Spleen (tissue), 11 donors: ENCODE measurements at regions not wholly inside any gene's neighbourhood (a gene's known extent, or its start where the extent isn't known, plus 50 kb on each side); places are given as distances from the start of the nearest gene placed in this dataset.

Experiments used
- DNase-seq: peaks from one replicate; pipeline ENCODE4 v3.0.0-alpha.2; 2020
- H3K27ac ChIP-seq, 8 donors: fragments of 200-600 bp; sonication (generic) in 7 of 8; 1 replicate in 4 of 8; 2 replicates in 4 of 8; pipeline versions ENCODE4 v1.5.0 to v1.8.0; 2016 to 2021; ENCODE audit warnings: inconsistent platforms in 4 of 8, mild to moderate bottlenecking in 4 of 8, moderate library complexity in 1 of 8
- H3K27me3 ChIP-seq, 7 donors: fragments of 200-600 bp; sonication (generic) in 6 of 7; replicated peaks in 1 of 7; 1 replicate in 4 of 7; 2 replicates in 3 of 7; pipeline versions ENCODE4 v1.5.0 to v1.8.0; 2016 to 2021; ENCODE audit warnings: inconsistent platforms in 3 of 7, mild to moderate bottlenecking in 1 of 7
- H3K36me3 ChIP-seq, 6 donors: fragments of 200-600 bp; sonication (generic) in 5 of 6; 1 replicate in 4 of 6; 2 replicates in 2 of 6; pipeline versions ENCODE4 v1.5.0 to v1.8.0; 2016 to 2021; ENCODE audit warnings: inconsistent platforms in 2 of 6
- H3K4me1 ChIP-seq, 6 donors: fragments of 200-600 bp; sonication (generic) in 5 of 6; 1 replicate in 3 of 6; 2 replicates in 3 of 6; pipeline versions ENCODE4 v1.5.0 to v1.8.0; 2016 to 2021; ENCODE audit warnings: inconsistent platforms in 3 of 6
- H3K4me3 ChIP-seq, 8 donors: fragments of 200-600 bp; sonication (generic) in 7 of 8; 1 replicate in 4 of 8; 2 replicates in 4 of 8; pipeline versions ENCODE4 v1.5.0 to v1.8.0; 2016 to 2021; ENCODE audit warnings: inconsistent platforms in 4 of 8, mild to moderate bottlenecking in 4 of 8, moderate library complexity in 2 of 8
- H3K9me3 ChIP-seq, 8 donors: fragments of 200-600 bp; sonication (generic) in 7 of 8; 1 replicate in 4 of 8; 2 replicates in 4 of 8; pipeline versions ENCODE4 v1.5.0 to v1.8.0; 2016 to 2021; ENCODE audit warnings: inconsistent platforms in 4 of 8
- POLR2A ChIP-seq, 3 donors: fragments of 450-650 bp; IDR thresholded peaks; one replicate each; pipeline ENCODE4 v1.5.1; 2017; ENCODE audit warnings: antibody characterized with exemption in 3 of 3, mild to moderate bottlenecking in 1 of 3
- POLR2AphosphoS5 ChIP-seq, 3 donors: sonication (generic); formaldehyde crosslinking; IDR thresholded peaks; one replicate each; pipeline ENCODE4 v1.5.1; 2017; ENCODE audit warnings: antibody characterized with exemption in 3 of 3
- WGBS, 5 donors: extraction: QIAGEN DNeasy Blood & Tissue Kit in 3 of 5; methylation state at CpG; one replicate each; pipeline versions ENCODE4 v1.1.5 to v1.1.7; 2013 to 2018; 5-methylcytosine and 5-hydroxymethylcytosine counted together
- intact Hi-C: fragments of 100-400 bp; cut with DNase I; formaldehyde crosslinking; loops from one replicate; pipeline ENCODE4 v1.15.0; 2023; ENCODE audit warnings: low total_unique reads
- TF ChIP-seq, protein P1 (sequence below), 11 experiments: fragments of 200-600 bp in 7 of 11; fragments of 450-650 bp in 4 of 11; sonication (generic) in 4 of 11; IDR thresholded peaks in 8 of 11; conservative IDR thresholded peaks in 3 of 11; 1 replicate in 7 of 11; 2 replicates in 4 of 11; pipeline versions ENCODE4 v1.4.0 to v1.8.0; 2016 to 2021; ENCODE audit warnings: antibody characterized with exemption in 11 of 11, inconsistent platforms in 4 of 11, mild to moderate bottlenecking in 1 of 11
- donor health status: healthy with polysubstance abuse.
- donor health status: DM: no; HTN: no; CAD: no; lungs with moderate emphysema.
- donor health status: DM: no; HTN: no; CAD: no.
- donor health status: Bipolar disorder and iron deficiency.
- donor health status: healthy.
- donor health status: DM: no; HTN: no; CAD: no.
- donor health status: DM: yes; HTN: yes; CAD: no.

DNA sequence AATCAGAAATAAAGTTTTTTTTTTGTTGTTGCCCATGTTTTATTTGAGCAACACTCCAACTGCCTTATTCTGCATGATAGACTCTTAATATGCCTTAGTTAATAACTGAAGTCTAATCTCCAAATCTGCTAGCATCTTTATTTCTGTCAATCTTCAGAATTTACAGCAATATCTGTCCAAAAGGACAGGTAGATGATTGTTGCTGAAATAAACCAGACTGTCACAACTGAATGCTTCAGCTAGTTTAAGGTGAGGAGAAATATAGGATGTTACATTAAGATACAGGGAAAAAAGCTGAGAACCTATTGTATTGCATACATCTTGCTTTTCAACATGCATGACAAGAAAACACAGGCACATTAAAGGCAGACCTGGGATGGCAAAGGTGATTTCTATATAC, 204.3 kb downstream of the SLITRK1 start:
- no peaks in the 10 kb centered on the region for H3K27me3 ChIP-seq
- no peak overlapping the region for H3K27ac ChIP-seq
- H3K36me3 ChIP-seq = no peaks in the 10 kb centered on the region
- no peak for DNase-seq
- H3K4me3 ChIP-seq = no peak overlapping the region
- H3K4me1 ChIP-seq = no peaks in the 10 kb centered on the region
- intact Hi-C loops = no loop called here
- peaks cover 0 to 12% (median 0%) of the 10 kb centered on the region in 8 donors for H3K9me3 ChIP-seq
- TF ChIP-seq, protein P1, sequence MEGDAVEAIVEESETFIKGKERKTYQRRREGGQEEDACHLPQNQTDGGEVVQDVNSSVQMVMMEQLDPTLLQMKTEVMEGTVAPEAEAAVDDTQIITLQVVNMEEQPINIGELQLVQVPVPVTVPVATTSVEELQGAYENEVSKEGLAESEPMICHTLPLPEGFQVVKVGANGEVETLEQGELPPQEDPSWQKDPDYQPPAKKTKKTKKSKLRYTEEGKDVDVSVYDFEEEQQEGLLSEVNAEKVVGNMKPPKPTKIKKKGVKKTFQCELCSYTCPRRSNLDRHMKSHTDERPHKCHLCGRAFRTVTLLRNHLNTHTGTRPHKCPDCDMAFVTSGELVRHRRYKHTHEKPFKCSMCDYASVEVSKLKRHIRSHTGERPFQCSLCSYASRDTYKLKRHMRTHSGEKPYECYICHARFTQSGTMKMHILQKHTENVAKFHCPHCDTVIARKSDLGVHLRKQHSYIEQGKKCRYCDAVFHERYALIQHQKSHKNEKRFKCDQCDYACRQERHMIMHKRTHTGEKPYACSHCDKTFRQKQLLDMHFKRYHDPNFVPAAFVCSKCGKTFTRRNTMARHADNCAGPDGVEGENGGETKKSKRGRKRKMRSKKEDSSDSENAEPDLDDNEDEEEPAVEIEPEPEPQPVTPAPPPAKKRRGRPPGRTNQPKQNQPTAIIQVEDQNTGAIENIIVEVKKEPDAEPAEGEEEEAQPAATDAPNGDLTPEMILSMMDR (IDR thresholded peaks at IDR 0.05 in 8 of 11, conservative IDR thresholded peaks at IDR 0.05 in 3 of 11) = no peak
- TF ChIP-seq POLR2A (IDR thresholded peaks at IDR 0.05) (no peak), POLR2AphosphoS5 (IDR thresholded peaks at IDR 0.05) (no peak)

DNA sequence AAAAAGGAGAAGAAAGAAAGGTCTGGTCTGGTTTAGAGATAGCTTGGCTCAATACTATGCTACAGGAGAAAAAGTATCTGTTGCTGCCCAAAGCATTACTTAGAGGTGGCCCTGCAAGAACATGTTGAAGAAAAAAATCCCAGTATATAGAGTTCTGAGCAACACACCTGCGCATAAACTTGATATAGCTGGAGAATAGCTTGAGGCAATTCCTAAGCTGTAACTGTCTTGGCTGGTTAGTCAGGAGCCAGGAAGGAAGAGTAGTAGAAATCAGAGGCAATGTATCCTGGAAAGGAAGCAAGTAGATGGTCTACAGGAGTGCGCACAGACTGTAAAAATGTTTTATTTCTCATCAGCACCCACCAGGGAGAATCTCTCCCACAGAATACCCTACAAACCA, 209.7 kb downstream of the SLITRK1 start:
- H3K27ac ChIP-seq = no peak overlapping the region
- H3K4me1 ChIP-seq = no peaks in the 10 kb centered on the region
- 79 to 92% (median 88%) methylated on average over 2 of the region's 2 CpGs for WGBS, 5 donors
- no peak for DNase-seq
- H3K36me3 ChIP-seq = no peaks in the 10 kb centered on the region
- intact Hi-C loops = no loop called here
- peaks cover 0 to 32% (median 5%) of the 10 kb centered on the region in 8 donors for H3K9me3 ChIP-seq
- no peak overlapping the region for H3K4me3 ChIP-seq
- TF ChIP-seq POLR2AphosphoS5 (IDR thresholded peaks at IDR 0.05) = no peak
- no peak for TF ChIP-seq POLR2A (IDR thresholded peaks at IDR 0.05)
- TF ChIP-seq, protein P1 (IDR thresholded peaks at IDR 0.05 in 8 of 11, conservative IDR thresholded peaks at IDR 0.05 in 3 of 11) = no peak
- H3K27me3 ChIP-seq = no peaks in the 10 kb centered on the region

DNA sequence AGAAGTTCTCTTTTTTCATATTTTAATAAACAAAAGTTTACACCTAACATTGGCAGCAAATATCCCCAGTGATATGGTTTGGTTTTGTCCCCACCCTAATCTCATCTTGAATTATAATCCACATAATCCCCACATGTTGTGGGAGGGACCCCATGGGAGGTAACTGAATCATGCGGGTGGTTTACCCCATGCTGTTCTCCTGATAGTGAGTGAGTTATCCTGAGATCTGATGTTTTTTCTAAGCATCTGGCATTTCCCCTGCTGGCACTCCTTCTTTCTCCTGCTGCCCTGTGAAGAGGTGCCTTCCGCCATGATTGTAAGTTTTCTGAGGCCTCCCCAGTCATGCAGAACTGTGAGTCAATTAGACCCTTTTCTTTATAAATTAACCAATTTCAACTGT, 214.7 kb downstream of the SLITRK1 start:
- 92 to 97% (median 94%) methylated on average over 2 of the region's 2 CpGs for WGBS, 5 donors
- Histone ChIP-seq H3K36me3 (no peaks in the 10 kb centered on the region), H3K4me3 (no peak overlapping the region), H3K4me1 (no peaks in the 10 kb centered on the region), H3K27me3 (no peaks in the 10 kb centered on the region), H3K9me3 (peaks cover 0 to 20% (median 3%) of the 10 kb centered on the region in 8 donors), H3K27ac (no peak overlapping the region)
- intact Hi-C loops = no loop called here
- TF ChIP-seq POLR2A (IDR thresholded peaks at IDR 0.05) (no peak), POLR2AphosphoS5 (IDR thresholded peaks at IDR 0.05) (no peak)
- no peak for DNase-seq

DNA sequence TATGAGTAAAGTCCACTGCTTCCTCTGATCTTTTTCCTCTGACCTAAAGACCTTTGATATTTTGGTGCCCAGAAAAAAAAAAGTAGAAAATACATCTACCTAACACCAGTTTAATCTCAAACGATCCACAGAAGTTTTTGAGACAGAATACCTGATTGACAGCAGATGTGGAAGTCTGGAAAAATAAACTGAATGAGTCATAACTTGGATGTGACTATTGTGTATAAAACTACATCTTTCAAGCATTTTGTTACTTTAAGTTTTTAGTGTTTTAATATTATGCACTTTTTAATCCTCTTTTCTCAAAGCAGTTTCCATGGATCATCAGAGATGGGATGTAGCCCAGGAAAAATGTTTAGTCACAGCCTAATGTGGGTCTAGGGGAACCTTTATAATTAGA, 216.1 kb downstream of the SLITRK1 start:
- intact Hi-C loops = no loop called here
- WGBS, 5 donors = 34 to 80% (median 60%) methylated on average over 1 of the region's 1 CpG

More for the DNA sequence above, 216.1 kb downstream of the SLITRK1 start:
- H3K36me3 ChIP-seq = no peaks in the 10 kb centered on the region
- H3K9me3 ChIP-seq = peaks cover 0 to 20% (median 3%) of the 10 kb centered on the region in 8 donors
- no peak for DNase-seq
- TF ChIP-seq POLR2A (IDR thresholded peaks at IDR 0.05) (no peak), POLR2AphosphoS5 (IDR thresholded peaks at IDR 0.05) (no peak)
- TF ChIP-seq, protein P1 (IDR thresholded peaks at IDR 0.05 in 8 of 11, conservative IDR thresholded peaks at IDR 0.05 in 3 of 11) = no peak
- no peak overlapping the region for H3K27ac ChIP-seq
- no peaks in the 10 kb centered on the region for H3K27me3 ChIP-seq
- no peaks in the 10 kb centered on the region for H3K4me1 ChIP-seq
- H3K4me3 ChIP-seq = no peak overlapping the region
